ENCODE measurements at regions not wholly inside any gene's neighbourhood (a gene's known extent, or its start where the extent isn't known, plus 50 kb on each side); places are given as distances from the start of the nearest gene placed in this dataset.

GRCh38 chr6:84422380-84422968 is 195.0 kb upstream of the CEP162 start (continued):
- TF ChIP-seq RBM25 (IDR thresholded peaks at IDR 0.05; ENCODE audit: low read depth, low read length, severe bottlenecking) (no peak), MYC (IDR thresholded peaks at IDR 0.05; ENCODE audit: low read depth, low read length) (peak; percentile 54), MYC (CRISPR knock-in tag; IDR thresholded peaks at IDR 0.05; ENCODE audit: borderline replicate concordance, low read depth) (no peak), ZNF407 (IDR thresholded peaks at IDR 0.05; ENCODE audit: low read depth) (no peak), THRA (IDR thresholded peaks at IDR 0.05) (no peak), SAFB2 (IDR thresholded peaks at IDR 0.05; ENCODE audit: borderline replicate concordance, low read depth, low read length, severe bottlenecking) (no peak), PTBP1 (IDR thresholded peaks at IDR 0.05; ENCODE audit: low read depth, low read length) (no peak), ZNF655 (CRISPR knock-in tag; IDR thresholded peaks at IDR 0.05) (no peak), PHB2 (IDR thresholded peaks at IDR 0.05; ENCODE audit: low read depth) (no peak), PRDM10 (IDR thresholded peaks at IDR 0.05; ENCODE audit: partially characterized antibody) (no peak), PHF21A (IDR thresholded peaks at IDR 0.05; ENCODE audit: borderline replicate concordance, low read depth) (no peak), GATAD2B (IDR thresholded peaks at IDR 0.05; ENCODE audit: borderline replicate concordance) (no peak), ETV1 (tag; conservative IDR thresholded peaks at IDR 0.05; ENCODE audit: low read depth) (no peak)

Measured in K562 (cell line).